ENCODE measurements at regions not wholly inside any gene's neighbourhood (a gene's known extent, or its start where the extent isn't known, plus 50 kb on each side); places are given as distances from the start of the nearest gene placed in this dataset.
"Not testable (repeated sequence)": the region's sequence is repeated elsewhere in the genome, so short reads cannot be mapped to it uniquely, and the experiment has no call there.

- H3K27ac ChIP-seq (ENCODE audit: low read length): no peak overlapping the region
- no peaks in the 10 kb centered on the region for H3K9me2 ChIP-seq (ENCODE audit: insufficient read depth, low read length)
- H3K79me2 ChIP-seq (replicated peaks; ENCODE audit: insufficient read depth, low read length): no peaks in the 10 kb centered on the region
- H3F3A ChIP-seq (ENCODE audit: insufficient read depth, low read length, poor library complexity, severe bottlenecking): no peaks in the 10 kb centered on the region
- no peaks in the 10 kb centered on the region for H4K20me1 ChIP-seq (ENCODE audit: insufficient read depth)
- H3K4me3 ChIP-seq (ENCODE audit: low read length): no peak overlapping the region
- H3K4me2 ChIP-seq (ENCODE audit: low read length): no peak overlapping the region
- no peak overlapping the region for H3K9ac ChIP-seq (ENCODE audit: low read length)
- no peak overlapping the region for H2AFZ ChIP-seq (ENCODE audit: low read depth, low read length)
- no peaks in the 10 kb centered on the region for H3K9me3 ChIP-seq (ENCODE audit: low read length)
- TF ChIP-seq SMC3 (conservative IDR thresholded peaks at IDR 0.05; ENCODE audit: poor library complexity): no peak
- TF ChIP-seq EZH2 (IDR thresholded peaks at IDR 0.05; ENCODE audit: borderline replicate concordance, insufficient read depth, low read length, poor library complexity, severe bottlenecking): no peak
- no peak for TF ChIP-seq MXI1 (conservative IDR thresholded peaks at IDR 0.05; ENCODE audit: poor library complexity, severe bottlenecking)
- no peak for TF ChIP-seq TAF1 (IDR thresholded peaks at IDR 0.05; ENCODE audit: low read depth)
- no peak for TF ChIP-seq POLR2AphosphoS5 (IDR thresholded peaks at IDR 0.05)
- no peak for TF ChIP-seq RAD21 (conservative IDR thresholded peaks at IDR 0.05)
- TF ChIP-seq, protein P1, sequence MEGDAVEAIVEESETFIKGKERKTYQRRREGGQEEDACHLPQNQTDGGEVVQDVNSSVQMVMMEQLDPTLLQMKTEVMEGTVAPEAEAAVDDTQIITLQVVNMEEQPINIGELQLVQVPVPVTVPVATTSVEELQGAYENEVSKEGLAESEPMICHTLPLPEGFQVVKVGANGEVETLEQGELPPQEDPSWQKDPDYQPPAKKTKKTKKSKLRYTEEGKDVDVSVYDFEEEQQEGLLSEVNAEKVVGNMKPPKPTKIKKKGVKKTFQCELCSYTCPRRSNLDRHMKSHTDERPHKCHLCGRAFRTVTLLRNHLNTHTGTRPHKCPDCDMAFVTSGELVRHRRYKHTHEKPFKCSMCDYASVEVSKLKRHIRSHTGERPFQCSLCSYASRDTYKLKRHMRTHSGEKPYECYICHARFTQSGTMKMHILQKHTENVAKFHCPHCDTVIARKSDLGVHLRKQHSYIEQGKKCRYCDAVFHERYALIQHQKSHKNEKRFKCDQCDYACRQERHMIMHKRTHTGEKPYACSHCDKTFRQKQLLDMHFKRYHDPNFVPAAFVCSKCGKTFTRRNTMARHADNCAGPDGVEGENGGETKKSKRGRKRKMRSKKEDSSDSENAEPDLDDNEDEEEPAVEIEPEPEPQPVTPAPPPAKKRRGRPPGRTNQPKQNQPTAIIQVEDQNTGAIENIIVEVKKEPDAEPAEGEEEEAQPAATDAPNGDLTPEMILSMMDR (IDR thresholded peaks at IDR 0.05; ENCODE audit: poor library complexity, severe bottlenecking): no peak
- TF ChIP-seq, protein P2, sequence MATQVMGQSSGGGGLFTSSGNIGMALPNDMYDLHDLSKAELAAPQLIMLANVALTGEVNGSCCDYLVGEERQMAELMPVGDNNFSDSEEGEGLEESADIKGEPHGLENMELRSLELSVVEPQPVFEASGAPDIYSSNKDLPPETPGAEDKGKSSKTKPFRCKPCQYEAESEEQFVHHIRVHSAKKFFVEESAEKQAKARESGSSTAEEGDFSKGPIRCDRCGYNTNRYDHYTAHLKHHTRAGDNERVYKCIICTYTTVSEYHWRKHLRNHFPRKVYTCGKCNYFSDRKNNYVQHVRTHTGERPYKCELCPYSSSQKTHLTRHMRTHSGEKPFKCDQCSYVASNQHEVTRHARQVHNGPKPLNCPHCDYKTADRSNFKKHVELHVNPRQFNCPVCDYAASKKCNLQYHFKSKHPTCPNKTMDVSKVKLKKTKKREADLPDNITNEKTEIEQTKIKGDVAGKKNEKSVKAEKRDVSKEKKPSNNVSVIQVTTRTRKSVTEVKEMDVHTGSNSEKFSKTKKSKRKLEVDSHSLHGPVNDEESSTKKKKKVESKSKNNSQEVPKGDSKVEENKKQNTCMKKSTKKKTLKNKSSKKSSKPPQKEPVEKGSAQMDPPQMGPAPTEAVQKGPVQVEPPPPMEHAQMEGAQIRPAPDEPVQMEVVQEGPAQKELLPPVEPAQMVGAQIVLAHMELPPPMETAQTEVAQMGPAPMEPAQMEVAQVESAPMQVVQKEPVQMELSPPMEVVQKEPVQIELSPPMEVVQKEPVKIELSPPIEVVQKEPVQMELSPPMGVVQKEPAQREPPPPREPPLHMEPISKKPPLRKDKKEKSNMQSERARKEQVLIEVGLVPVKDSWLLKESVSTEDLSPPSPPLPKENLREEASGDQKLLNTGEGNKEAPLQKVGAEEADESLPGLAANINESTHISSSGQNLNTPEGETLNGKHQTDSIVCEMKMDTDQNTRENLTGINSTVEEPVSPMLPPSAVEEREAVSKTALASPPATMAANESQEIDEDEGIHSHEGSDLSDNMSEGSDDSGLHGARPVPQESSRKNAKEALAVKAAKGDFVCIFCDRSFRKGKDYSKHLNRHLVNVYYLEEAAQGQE (IDR thresholded peaks at IDR 0.05; ENCODE audit: borderline replicate concordance): no peak
- no peak for TF ChIP-seq EP300 (conservative IDR thresholded peaks at IDR 0.05; ENCODE audit: poor library complexity, severe bottlenecking)
- no peaks in the 10 kb centered on the region for H3K36me3 ChIP-seq (ENCODE audit: insufficient read depth, low read length)
- no peaks in the 10 kb centered on the region for H3K27me3 ChIP-seq (ENCODE audit: insufficient read depth, low read depth, low read length)
These were observed 130.6 kb upstream of the SOX21 start for GRCh38 chr13:94842901-94843300.

DNA sequence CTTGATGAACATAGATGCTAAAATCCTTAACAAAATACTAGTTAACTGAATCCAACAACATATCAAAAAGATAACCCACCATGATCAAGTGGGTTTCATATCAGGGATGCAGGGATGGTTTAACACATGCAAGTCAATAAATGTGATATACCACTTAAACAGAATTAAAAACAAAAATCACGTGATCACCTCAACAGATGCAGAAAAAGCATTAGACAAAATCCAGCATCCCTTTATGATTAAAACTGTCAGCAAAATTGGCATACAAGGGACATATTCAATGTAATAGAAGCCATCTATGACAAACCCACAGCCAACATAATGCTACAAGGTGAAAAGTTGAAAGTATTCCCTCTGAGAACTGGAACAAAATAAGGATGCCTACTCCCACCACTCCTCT is 124.7 kb upstream of the SOX21 start:
- not testable (repeated sequence) for H3K4me2 ChIP-seq (ENCODE audit: low read length); H4K20me1 ChIP-seq (ENCODE audit: insufficient read depth)

DNA sequence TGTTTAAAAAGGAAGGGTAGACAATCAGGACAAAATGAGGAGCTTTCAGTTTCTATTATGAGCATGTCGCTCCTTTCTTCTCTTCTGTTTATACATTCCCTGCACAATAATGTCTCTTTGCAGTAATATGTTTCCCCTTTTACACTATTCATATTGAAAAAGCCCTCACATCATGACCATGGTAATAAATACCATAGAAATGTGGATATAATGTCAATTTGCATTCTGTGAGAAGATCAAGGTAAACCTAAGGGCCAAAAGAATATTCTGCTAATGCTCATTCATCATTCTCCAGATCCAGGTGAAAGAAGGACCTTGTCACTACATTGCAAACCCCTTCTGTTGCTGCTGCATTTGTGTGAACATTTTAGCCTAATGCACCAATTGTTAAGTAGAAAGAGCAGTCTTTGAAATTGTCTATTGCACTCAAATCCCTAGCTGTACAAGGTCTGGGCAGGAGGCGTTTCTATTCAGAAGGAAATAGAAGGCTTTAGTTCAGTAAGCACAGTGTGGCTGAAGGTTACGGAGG is 117.6 kb upstream of the SOX21 start:
- no peak overlapping the region for H2AFZ ChIP-seq (ENCODE audit: low read depth, low read length)

More for the DNA sequence above, 124.7 kb upstream of the SOX21 start:
- H3K27ac ChIP-seq (ENCODE audit: low read length); H3F3A ChIP-seq (ENCODE audit: insufficient read depth, low read length, poor library complexity, severe bottlenecking); H3K27me3 ChIP-seq (ENCODE audit: insufficient read depth, low read depth, low read length); H3K9me2 ChIP-seq (ENCODE audit: insufficient read depth, low read length); H3K9me3 ChIP-seq (ENCODE audit: low read length); H3K79me2 ChIP-seq (replicated peaks; ENCODE audit: insufficient read depth, low read length); H3K4me3 ChIP-seq (ENCODE audit: low read length); H2AFZ ChIP-seq (ENCODE audit: low read depth, low read length); H3K36me3 ChIP-seq (ENCODE audit: insufficient read depth, low read length); H3K9ac ChIP-seq (ENCODE audit: low read length): not testable (repeated sequence)

More for the DNA sequence above, 117.6 kb upstream of the SOX21 start:
- Histone ChIP-seq H3K36me3 (ENCODE audit: insufficient read depth, low read length) (no peaks in the 10 kb centered on the region), H3K9me3 (ENCODE audit: low read length) (no peaks in the 10 kb centered on the region), H3K27me3 (ENCODE audit: insufficient read depth, low read depth, low read length) (no peaks in the 10 kb centered on the region), H3K9ac (ENCODE audit: low read length) (no peak overlapping the region), H4K20me1 (ENCODE audit: insufficient read depth) (no peaks in the 10 kb centered on the region), H3K79me2 (replicated peaks; ENCODE audit: insufficient read depth, low read length) (no peaks in the 10 kb centered on the region), H3K4me3 (ENCODE audit: low read length) (no peak overlapping the region), H3K9me2 (ENCODE audit: insufficient read depth, low read length) (no peaks in the 10 kb centered on the region), H3K27ac (ENCODE audit: low read length) (no peak overlapping the region), H3K4me2 (ENCODE audit: low read length) (no peak overlapping the region), H3F3A (ENCODE audit: insufficient read depth, low read length, poor library complexity, severe bottlenecking) (no peaks in the 10 kb centered on the region)
- TF ChIP-seq MXI1 (conservative IDR thresholded peaks at IDR 0.05; ENCODE audit: poor library complexity, severe bottlenecking): no peak
- TF ChIP-seq, protein P1 (IDR thresholded peaks at IDR 0.05; ENCODE audit: poor library complexity, severe bottlenecking): no peak
- TF ChIP-seq POLR2AphosphoS5 (IDR thresholded peaks at IDR 0.05): no peak
- TF ChIP-seq, protein P2 (IDR thresholded peaks at IDR 0.05; ENCODE audit: borderline replicate concordance): no peak
- TF ChIP-seq TAF1 (IDR thresholded peaks at IDR 0.05; ENCODE audit: low read depth): no peak
- no peak for TF ChIP-seq EP300 (conservative IDR thresholded peaks at IDR 0.05; ENCODE audit: poor library complexity, severe bottlenecking)
- no peak for TF ChIP-seq RAD21 (conservative IDR thresholded peaks at IDR 0.05)
- no peak for TF ChIP-seq EZH2 (IDR thresholded peaks at IDR 0.05; ENCODE audit: borderline replicate concordance, insufficient read depth, low read length, poor library complexity, severe bottlenecking)
- no peak for TF ChIP-seq SMC3 (conservative IDR thresholded peaks at IDR 0.05; ENCODE audit: poor library complexity)
